Erythroblast (primary cell): ENCODE measurements at regions not wholly inside any gene's neighbourhood (a gene's known extent, or its start where the extent isn't known, plus 50 kb on each side); places are given as distances from the start of the nearest gene placed in this dataset.

Source experiments
- GATA1 ChIP-seq: IDR thresholded peaks from 2 replicates; pipeline ENCODE4 v1.6.1; 2011; ENCODE audit warnings: low read depth, mild to moderate bottlenecking, control low read depth, low read length, moderate library complexity
- POLR2A ChIP-seq: IDR thresholded peaks from 2 replicates; pipeline ENCODE4 v1.6.1; 2011; ENCODE audit warnings: mild to moderate bottlenecking, low read length

DNA sequence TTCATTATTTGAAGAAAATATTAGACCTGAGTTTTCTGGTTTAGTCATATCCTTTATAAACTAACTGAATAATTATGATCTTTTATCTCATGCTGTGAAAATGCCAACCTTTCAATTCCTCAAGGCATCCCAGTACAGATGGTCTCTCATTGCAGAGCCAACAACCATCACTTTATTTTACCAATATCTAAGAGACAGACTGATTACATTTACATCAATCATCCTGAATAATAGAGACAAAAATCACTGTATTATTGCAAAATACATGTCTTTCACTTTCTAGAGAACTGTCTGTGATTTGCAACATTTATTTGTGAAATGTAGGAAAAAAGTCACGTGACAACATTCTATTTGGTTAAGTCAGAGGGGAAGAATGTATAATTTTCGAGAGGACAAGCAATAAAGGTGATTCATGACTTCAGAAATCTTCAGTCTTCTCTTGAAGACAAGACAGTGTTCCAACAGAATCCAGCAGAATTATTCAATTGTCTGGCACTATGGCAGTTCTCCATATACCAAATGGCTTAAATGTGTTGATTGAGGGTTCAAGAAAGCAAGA is 503.6 kb upstream of the SYT4 start:
- TF ChIP-seq POLR2A (no peak), GATA1 (no peak)
